HG03565 (cell line): ENCODE measurements at regions not wholly inside any gene's neighbourhood (a gene's known extent, or its start where the extent isn't known, plus 50 kb on each side); places are given as distances from the start of the nearest gene placed in this dataset.

ENCODE experiments used
- ATAC-seq: cut with Tn5 transposase; IDR thresholded peaks from one replicate; pipeline ENCODE4 v1.9.1; 2021; ENCODE audit warnings: mild to moderate bottlenecking, moderate library complexity; ENCODE audit not compliant: unreplicated experiment

GRCh38 chr11:127568891-127569290, 568.3 kb upstream of the KIRREL3 start:
- no peak for ATAC-seq

DNA sequence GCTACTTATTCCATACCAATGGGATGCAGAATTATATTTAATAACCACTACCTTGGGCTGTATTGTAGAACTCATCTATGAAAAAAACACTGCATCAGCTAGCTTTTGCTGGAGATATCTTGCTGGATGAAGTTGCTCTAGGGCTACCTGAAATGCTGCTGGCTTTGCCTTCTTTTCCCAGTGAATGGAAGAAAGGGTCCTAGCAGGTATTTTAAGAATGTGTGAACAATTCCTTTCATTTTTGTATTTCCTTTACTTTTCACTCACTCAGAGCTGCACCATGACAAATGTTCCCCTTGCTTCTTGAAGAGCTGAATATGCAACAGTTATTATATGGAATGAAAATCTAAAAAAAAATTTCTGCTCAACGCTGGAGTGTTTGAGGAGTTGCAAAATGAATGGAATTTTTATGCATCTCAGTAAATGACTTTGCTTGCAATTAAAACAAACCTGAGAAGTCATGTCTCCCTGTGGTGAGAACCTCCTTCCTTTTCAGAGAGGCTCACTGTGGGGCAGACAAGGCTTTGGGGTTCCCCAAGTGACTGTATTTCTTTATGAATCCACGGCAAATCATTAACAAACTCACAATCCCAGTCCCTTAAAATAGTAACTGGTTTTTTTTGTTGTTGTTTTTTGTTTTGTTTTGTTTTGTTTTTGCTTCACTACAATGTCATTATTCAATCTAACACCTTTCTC, 566.8 kb upstream of the KIRREL3 start:
- ATAC-seq, result no peak

GRCh38 chr11:127564810-127565209, 564.2 kb upstream of the KIRREL3 start:
- ATAC-seq, result no peak

- ATAC-seq, result no peak
Measured at GRCh38 chr11:127559978-127560377, 559.4 kb upstream of the KIRREL3 start.

DNA sequence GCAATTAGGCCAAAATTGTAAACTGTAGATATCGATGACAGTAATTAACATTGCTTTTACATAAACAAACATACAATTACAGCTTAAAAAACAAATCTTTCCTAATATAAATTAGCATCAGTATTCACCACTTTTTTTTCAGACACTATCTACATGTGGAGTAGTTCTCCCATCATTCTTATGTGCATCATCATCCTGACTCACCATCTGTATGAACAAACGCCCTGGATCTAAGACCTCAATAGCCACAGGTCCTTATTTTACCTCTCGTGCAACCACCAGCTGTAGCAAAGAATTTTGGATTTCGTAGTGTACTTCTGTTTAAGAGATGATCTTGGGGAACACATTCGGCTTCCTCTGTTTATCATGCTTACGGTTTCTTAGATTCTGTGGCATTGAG, 551.9 kb upstream of the KIRREL3 start:
- no peak for ATAC-seq

DNA sequence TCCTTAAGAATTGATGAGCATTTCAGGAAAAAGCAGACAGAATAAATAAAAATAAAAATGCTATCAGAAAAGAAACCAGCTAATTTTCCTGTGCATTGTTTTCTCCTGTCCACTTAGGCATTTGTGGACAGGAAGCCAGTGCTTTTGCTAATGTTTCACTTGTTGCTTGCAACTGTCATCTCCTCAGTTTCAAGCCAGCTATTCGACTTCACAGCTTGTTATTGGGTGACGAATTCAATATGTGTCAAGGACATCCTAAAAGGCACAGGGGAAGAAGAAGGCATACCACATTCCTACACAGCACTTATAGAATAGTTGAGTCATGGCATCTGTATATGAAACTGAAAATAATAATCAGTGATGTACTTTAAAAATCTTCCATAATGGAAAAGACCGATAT, 530.6 kb upstream of the KIRREL3 start:
- no peak for ATAC-seq

- ATAC-seq, result no peak
Measured at GRCh38 chr11:127528297-127528696, 527.7 kb upstream of the KIRREL3 start.

DNA sequence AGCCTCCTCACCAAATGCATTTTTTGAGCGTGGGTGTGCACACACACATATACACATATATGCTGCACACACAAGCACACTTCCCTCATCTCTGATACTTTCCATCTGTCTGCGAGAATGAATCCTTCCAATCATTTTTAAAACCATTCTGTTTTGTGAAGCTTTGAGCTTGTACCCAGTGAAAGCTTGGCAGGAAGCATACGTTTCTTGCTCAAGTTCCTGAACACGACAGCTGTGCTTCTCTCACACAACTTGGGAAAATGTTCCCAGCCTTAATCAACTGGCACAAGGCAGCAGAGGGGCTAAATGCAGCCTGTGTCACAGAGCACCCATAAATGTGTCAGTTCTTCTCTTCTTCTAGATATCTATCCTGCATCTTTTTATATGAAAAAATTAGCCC, 524.0 kb upstream of the KIRREL3 start:
- ATAC-seq, result no peak

- ATAC-seq, result no peak
Measured at GRCh38 chr11:127521413-127521812, 520.8 kb upstream of the KIRREL3 start.

GRCh38 chr11:127507851-127508250, 507.3 kb upstream of the KIRREL3 start:
- ATAC-seq, result no peak

GRCh38 chr11:127506647-127507046, 506.1 kb upstream of the KIRREL3 start:
- no peak for ATAC-seq

DNA sequence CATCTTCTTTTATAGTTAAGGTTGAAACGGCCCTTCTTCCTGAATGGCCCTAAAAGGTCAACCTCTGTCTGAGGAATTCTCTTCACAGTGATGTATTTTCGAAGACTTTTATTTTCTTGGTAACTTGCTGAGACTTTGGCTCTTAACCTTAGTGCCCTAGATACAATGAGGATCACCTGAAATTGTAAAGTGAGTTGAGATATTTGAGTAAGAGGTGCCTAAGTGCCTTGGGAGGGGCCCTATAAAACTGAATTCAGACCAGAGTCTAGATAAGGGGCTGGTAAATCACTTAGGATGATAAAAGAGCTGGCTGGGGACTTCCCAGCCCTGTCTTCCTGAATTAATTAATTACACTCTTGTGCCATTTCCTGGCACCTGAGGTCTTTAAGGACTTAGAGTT, 505.6 kb upstream of the KIRREL3 start:
- no peak for ATAC-seq

- no peak for ATAC-seq
Measured at GRCh38 chr11:127496165-127496564, 495.6 kb upstream of the KIRREL3 start.

- no peak for ATAC-seq
Measured at GRCh38 chr11:127493330-127494022, 492.9 kb upstream of the KIRREL3 start.

DNA sequence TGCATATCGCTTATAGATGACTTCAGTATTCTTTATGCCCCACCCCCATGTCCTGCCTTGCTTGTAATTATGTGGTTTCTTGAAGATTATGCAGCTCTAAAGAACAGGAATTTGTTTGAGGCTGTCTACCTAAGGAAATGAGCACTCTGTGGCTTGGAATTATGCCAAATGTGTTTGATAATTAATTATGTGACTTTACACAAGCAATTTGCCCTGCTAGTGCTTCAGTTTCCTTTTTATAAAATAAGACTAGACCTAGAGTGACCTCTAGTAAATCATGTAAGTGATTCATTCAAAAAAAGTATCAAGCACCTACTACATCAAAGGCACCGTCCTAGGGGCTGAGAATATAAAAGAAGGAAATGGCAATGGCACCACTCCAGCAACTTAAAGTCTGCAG, 491.5 kb upstream of the KIRREL3 start:
- ATAC-seq, result no peak

GRCh38 chr11:127491589-127491988, 491.0 kb upstream of the KIRREL3 start:
- no peak for ATAC-seq

- ATAC-seq, result no peak
Measured at GRCh38 chr11:127490896-127491295, 490.3 kb upstream of the KIRREL3 start.

- ATAC-seq, result no peak
Measured at GRCh38 chr11:127485541-127485940, 485.0 kb upstream of the KIRREL3 start.

DNA sequence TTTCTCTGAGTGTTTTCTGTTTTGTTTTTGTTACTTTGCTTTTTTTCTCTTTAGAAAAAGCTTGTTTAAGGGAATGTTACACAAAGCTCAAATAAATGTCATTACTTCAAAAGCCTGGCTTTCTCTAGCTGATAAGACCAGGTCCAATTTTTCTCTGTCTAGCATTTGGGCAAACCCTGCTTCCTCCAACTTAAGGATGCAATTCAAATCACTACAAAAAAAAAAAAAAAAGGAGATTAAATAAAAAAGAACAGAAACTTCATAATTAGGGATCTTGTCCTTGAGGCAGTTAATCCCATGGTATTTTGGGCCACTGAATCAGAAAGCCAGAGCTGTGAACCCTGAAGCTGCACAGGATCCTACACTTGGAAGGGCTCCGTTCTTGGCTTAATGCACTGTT, 480.8 kb upstream of the KIRREL3 start:
- no peak for ATAC-seq

GRCh38 chr11:127478826-127479225, 478.3 kb upstream of the KIRREL3 start:
- no peak for ATAC-seq

- no peak for ATAC-seq
Measured at GRCh38 chr11:127474766-127475165, 474.2 kb upstream of the KIRREL3 start.

DNA sequence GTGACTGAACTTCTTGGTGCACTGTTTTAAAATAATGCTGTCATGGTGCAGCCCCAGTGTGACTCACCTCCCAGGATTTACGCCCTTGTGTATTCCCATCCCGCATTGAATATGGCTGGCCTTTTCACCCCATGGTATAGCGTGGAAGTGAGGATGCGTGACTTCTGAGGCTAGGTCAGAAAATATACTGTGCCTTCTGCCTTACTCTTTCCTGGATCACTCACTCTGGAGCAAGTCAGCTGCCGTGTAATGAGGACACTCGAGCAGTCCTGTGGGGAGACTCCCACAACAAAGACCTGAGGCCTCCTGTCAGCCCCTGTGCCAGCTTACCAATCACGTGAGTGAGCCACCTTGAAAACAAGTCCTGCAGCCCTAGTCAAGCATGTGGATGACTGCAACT, 471.9 kb upstream of the KIRREL3 start:
- ATAC-seq, result no peak

- ATAC-seq, result no peak
Measured at GRCh38 chr11:127471662-127472061, 471.1 kb upstream of the KIRREL3 start.
